ENCODE measurements at regions not wholly inside any gene's neighbourhood (a gene's known extent, or its start where the extent isn't known, plus 50 kb on each side); places are given as distances from the start of the nearest gene placed in this dataset.
"Not testable (repeated sequence)": the region's sequence is repeated elsewhere in the genome, so short reads cannot be mapped to it uniquely, and the experiment has no call there.

GRCh38 chr21:28588997-28589396 is 403.7 kb downstream of the LTN1 start:
- no peaks in the 10 kb centered on the region for H3K36me3 Mint-ChIP-seq (ENCODE audit: low read depth)

GRCh38 chr21:28587748-28588147 is 404.9 kb downstream of the LTN1 start:
- no peak overlapping the region for H3K27ac ChIP-seq (ENCODE audit: low read depth, low read length)
- no peaks in the 10 kb centered on the region for H3K9me3 ChIP-seq (ENCODE audit: control insufficient read depth, low read length)
- Mint-ChIP-seq H3K9me3 (no peaks in the 10 kb centered on the region), H3K27ac (no peak overlapping the region), H3K27me3 (ENCODE audit: insufficient read depth) (no peaks in the 10 kb centered on the region), H3K4me3 (no peak overlapping the region), H3K4me1 (no peaks in the 10 kb centered on the region), H3K36me3 (ENCODE audit: low read depth) (no peaks in the 10 kb centered on the region)
- no peak overlapping the region for H3K9ac ChIP-seq (ENCODE audit: extremely low read depth, low read length, poor library complexity, severe bottlenecking)
- H3K4me3 ChIP-seq (ENCODE audit: low read length): no peak overlapping the region
- no peaks in the 10 kb centered on the region for H3K4me1 ChIP-seq (ENCODE audit: control insufficient read depth, insufficient read depth, low read length)
- no peak for TF ChIP-seq CTCF (conservative IDR thresholded peaks at IDR 0.05)
- no peak for DNase-seq
- no peaks in the 10 kb centered on the region for H3K36me3 ChIP-seq (ENCODE audit: control insufficient read depth, insufficient read depth, low read length)
- no peaks in the 10 kb centered on the region for H3K27me3 ChIP-seq (ENCODE audit: control insufficient read depth, insufficient read depth, low read length, poor library complexity, severe bottlenecking)
- no CpG with 5 or more reads among the region's 1 CpG for WGBS, 2 experiments (ENCODE audit: insufficient coverage in 1 of 2, insufficient read length in 1 of 2)

More at GRCh38 chr21:28588997-28589396, 403.7 kb downstream of the LTN1 start:
- no peaks in the 10 kb centered on the region for H3K9me3 ChIP-seq (ENCODE audit: control insufficient read depth, low read length)
- Mint-ChIP-seq H3K9me3 (no peaks in the 10 kb centered on the region), H3K4me1 (no peaks in the 10 kb centered on the region), H3K4me3 (no peak overlapping the region), H3K27ac (no peak overlapping the region), H3K27me3 (ENCODE audit: insufficient read depth) (no peaks in the 10 kb centered on the region)
- WGBS, 2 experiments (ENCODE audit: insufficient coverage in 1 of 2, insufficient read length in 1 of 2): 75% methylated on average over 1 of the region's 1 CpG; no CpG with 5 or more reads in 1 of the 2 experiments
- H3K27ac ChIP-seq (ENCODE audit: low read depth, low read length): no peak overlapping the region
- TF ChIP-seq CTCF (conservative IDR thresholded peaks at IDR 0.05): no peak
- DNase-seq: no peak
- no peak overlapping the region for H3K9ac ChIP-seq (ENCODE audit: extremely low read depth, low read length, poor library complexity, severe bottlenecking)
- no peaks in the 10 kb centered on the region for H3K36me3 ChIP-seq (ENCODE audit: control insufficient read depth, insufficient read depth, low read length)
- no peak overlapping the region for H3K4me3 ChIP-seq (ENCODE audit: low read length)
- H3K27me3 ChIP-seq (ENCODE audit: control insufficient read depth, insufficient read depth, low read length, poor library complexity, severe bottlenecking): no peaks in the 10 kb centered on the region
- H3K4me1 ChIP-seq (ENCODE audit: control insufficient read depth, insufficient read depth, low read length): no peaks in the 10 kb centered on the region

- H3K27me3 ChIP-seq (ENCODE audit: control insufficient read depth, insufficient read depth, low read length, poor library complexity, severe bottlenecking): no peaks in the 10 kb centered on the region
- WGBS, 2 experiments (ENCODE audit: insufficient coverage in 1 of 2, insufficient read length in 1 of 2): 85% methylated on average over 2 of the region's 2 CpGs; no CpG with 5 or more reads in 1 of the 2 experiments
- no peak overlapping the region for H3K9ac ChIP-seq (ENCODE audit: extremely low read depth, low read length, poor library complexity, severe bottlenecking)
- Mint-ChIP-seq H3K27ac (no peak overlapping the region), H3K4me1 (peaks cover 10% of the 10 kb centered on the region), H3K27me3 (ENCODE audit: insufficient read depth) (no peaks in the 10 kb centered on the region), H3K4me3 (no peak overlapping the region), H3K36me3 (ENCODE audit: low read depth) (no peaks in the 10 kb centered on the region), H3K9me3 (no peaks in the 10 kb centered on the region)
- H3K36me3 ChIP-seq (ENCODE audit: control insufficient read depth, insufficient read depth, low read length): no peaks in the 10 kb centered on the region
- no peaks in the 10 kb centered on the region for H3K9me3 ChIP-seq (ENCODE audit: control insufficient read depth, low read length)
- H3K4me3 ChIP-seq (ENCODE audit: low read length): no peak overlapping the region
- no peaks in the 10 kb centered on the region for H3K4me1 ChIP-seq (ENCODE audit: control insufficient read depth, insufficient read depth, low read length)
- DNase-seq: no peak
- no peak overlapping the region for H3K27ac ChIP-seq (ENCODE audit: low read depth, low read length)
- no peak for TF ChIP-seq CTCF (conservative IDR thresholded peaks at IDR 0.05)
Measured at GRCh38 chr21:28581976-28582375, 410.7 kb downstream of the LTN1 start.

- not testable (repeated sequence) for H3K27ac Mint-ChIP-seq; H3K9me3 ChIP-seq (ENCODE audit: control insufficient read depth, low read length); H3K27me3 ChIP-seq (ENCODE audit: control insufficient read depth, insufficient read depth, low read length, poor library complexity, severe bottlenecking); H3K4me3 ChIP-seq (ENCODE audit: low read length); DNase-seq; H3K4me3 Mint-ChIP-seq; H3K36me3 Mint-ChIP-seq (ENCODE audit: low read depth); H3K27me3 Mint-ChIP-seq (ENCODE audit: insufficient read depth); H3K9ac ChIP-seq (ENCODE audit: extremely low read depth, low read length, poor library complexity, severe bottlenecking); H3K4me1 Mint-ChIP-seq; H3K9me3 Mint-ChIP-seq; H3K4me1 ChIP-seq (ENCODE audit: control insufficient read depth, insufficient read depth, low read length); H3K36me3 ChIP-seq (ENCODE audit: control insufficient read depth, insufficient read depth, low read length); H3K27ac ChIP-seq (ENCODE audit: low read depth, low read length)
- WGBS, 2 experiments (ENCODE audit: insufficient coverage in 1 of 2, insufficient read length in 1 of 2): 92 to 95% methylated on average over 3 to 5 of the region's 5 CpGs
Measured at GRCh38 chr21:28581311-28581731, 411.4 kb downstream of the LTN1 start.

Data from endodermal cell (in vitro differentiated cells).